DOHH2 (cell line): ENCODE measurements at regions not wholly inside any gene's neighbourhood (a gene's known extent, or its start where the extent isn't known, plus 50 kb on each side); places are given as distances from the start of the nearest gene placed in this dataset.

Source experiments
- CTCF ChIP-seq: fragments of 200-600 bp; sonication (generic); IDR thresholded peaks from one replicate; pipeline ENCODE4 v1.5.1; 2014; ENCODE audit warnings: antibody characterized with exemption, mild to moderate bottlenecking, low read depth, low read length; ENCODE audit not compliant: poor library complexity, severe bottlenecking
- EZH2phosphoT487 ChIP-seq: fragments of 200-600 bp; sonication (generic); IDR thresholded peaks from 2 replicates; pipeline ENCODE4 v1.6.1; 2017; ENCODE audit warnings: borderline replicate concordance, mild to moderate bottlenecking, antibody characterized with exemption, low read length, moderate library complexity, mixed read lengths

DNA sequence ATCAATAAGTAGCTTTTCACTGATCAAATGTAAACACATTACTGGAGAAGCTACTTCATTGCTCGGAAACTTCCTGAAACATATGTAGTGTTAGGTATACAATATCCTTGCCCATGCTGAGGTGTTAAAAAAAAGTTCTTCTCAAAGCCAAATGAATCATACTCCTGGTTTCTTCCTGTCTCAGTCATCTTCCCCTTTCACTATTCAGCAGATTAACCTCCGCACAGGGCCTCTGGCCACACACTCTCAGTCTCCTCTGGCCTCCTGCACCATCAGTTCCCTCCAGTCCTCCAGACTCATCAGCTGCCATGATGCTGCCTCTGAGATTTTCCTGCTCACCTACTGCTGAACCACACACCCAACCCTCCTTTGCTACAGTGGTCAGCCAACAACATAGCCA, 70.5 kb upstream of the BOC start:
- TF ChIP-seq CTCF = no peak
- no peak for TF ChIP-seq EZH2phosphoT487
